ENCODE measurements at regions not wholly inside any gene's neighbourhood (a gene's known extent, or its start where the extent isn't known, plus 50 kb on each side); places are given as distances from the start of the nearest gene placed in this dataset.
"Not testable (repeated sequence)": the region's sequence is repeated elsewhere in the genome, so short reads cannot be mapped to it uniquely, and the experiment has no call there.

- no peak for DNase-seq (ENCODE audit: low read depth)
Observed at GRCh38 chr20:53800418-53800817, 206.8 kb upstream of the ZNF217 start.

- no peak for DNase-seq (ENCODE audit: low read depth)
Observed at GRCh38 chr20:53797085-53797484, 203.4 kb upstream of the ZNF217 start.

GRCh38 chr20:53795170-53795569 lies 201.5 kb upstream of the ZNF217 start:
- DNase-seq (ENCODE audit: low read depth), result no peak

GRCh38 chr20:53794529-53795115 lies 201.0 kb upstream of the ZNF217 start:
- DNase-seq (ENCODE audit: low read depth), result no peak

GRCh38 chr20:53793783-53794383 lies 200.2 kb upstream of the ZNF217 start:
- DNase-seq (ENCODE audit: low read depth), result no peak

GRCh38 chr20:53792946-53793536 lies 199.4 kb upstream of the ZNF217 start:
- DNase-seq (ENCODE audit: low read depth), result no peak

GRCh38 chr20:53789989-53790675 lies 196.5 kb upstream of the ZNF217 start:
- no peak for DNase-seq (ENCODE audit: low read depth)

GRCh38 chr20:53788253-53789022 lies 194.8 kb upstream of the ZNF217 start:
- DNase-seq (ENCODE audit: low read depth), result no peak

- not testable (repeated sequence) for DNase-seq (ENCODE audit: low read depth)
Observed at GRCh38 chr20:53787491-53787931, 193.9 kb upstream of the ZNF217 start.

- no peak for DNase-seq (ENCODE audit: low read depth)
Observed at GRCh38 chr20:53786445-53787267, 193.0 kb upstream of the ZNF217 start.

GRCh38 chr20:53786071-53786444 lies 192.4 kb upstream of the ZNF217 start:
- no peak for DNase-seq (ENCODE audit: low read depth)

GRCh38 chr20:53785320-53785719 lies 191.7 kb upstream of the ZNF217 start:
- DNase-seq (ENCODE audit: low read depth), result no peak

- DNase-seq (ENCODE audit: low read depth), result no peak
Observed at GRCh38 chr20:53783768-53784167, 190.1 kb upstream of the ZNF217 start.

- no peak for DNase-seq (ENCODE audit: low read depth)
Observed at GRCh38 chr20:53782612-53783246, 189.1 kb upstream of the ZNF217 start.

GRCh38 chr20:53779822-53780221 lies 186.2 kb upstream of the ZNF217 start:
- DNase-seq (ENCODE audit: low read depth), result no peak

GRCh38 chr20:53778736-53779135 lies 185.1 kb upstream of the ZNF217 start:
- DNase-seq (ENCODE audit: low read depth), result no peak

- no peak for DNase-seq (ENCODE audit: low read depth)
Observed at GRCh38 chr20:53778041-53778516, 184.4 kb upstream of the ZNF217 start.

- DNase-seq (ENCODE audit: low read depth), result not testable (repeated sequence)
Observed at GRCh38 chr20:53777402-53777801, 183.8 kb upstream of the ZNF217 start.

- no peak for DNase-seq (ENCODE audit: low read depth)
Observed at GRCh38 chr20:53776858-53777257, 183.2 kb upstream of the ZNF217 start.

GRCh38 chr20:53774461-53775203 lies 181.0 kb upstream of the ZNF217 start:
- DNase-seq (ENCODE audit: low read depth), result no peak
